A549 (cell line): ENCODE measurements at regions not wholly inside any gene's neighbourhood (a gene's known extent, or its start where the extent isn't known, plus 50 kb on each side); places are given as distances from the start of the nearest gene placed in this dataset.
"Not testable (repeated sequence)": the region's sequence is repeated elsewhere in the genome, so short reads cannot be mapped to it uniquely, and the experiment has no call there.

Source experiments
- ATAC-seq, 2 experiments: fragments of 200-7000 bp in 1 of 2; fragments of >200 bp in 1 of 2; cut with Nextera tagmentation in 1 of 2; cut with Tn5 transposase in 1 of 2; 3 replicates each; pipeline versions ENCODE4 v1.8.0 to v1.9.1; 2018 to 2020; ENCODE audit warnings: mild to moderate bottlenecking in 1 of 2, moderate library complexity in 1 of 2
- CTCF ChIA-PET: fragments of 300-600 bp; sonication (Branson Sonifier 250); formaldehyde crosslinking; extraction: SDS; loops from one replicate; lab custom pipeline; 2021; ENCODE audit warnings: antibody characterized with exemption, inconsistent platforms; lab: Yijun Ruan, JAX
- POLR2A ChIA-PET: fragments of 350-600 bp; formaldehyde crosslinking; extraction: SDS; loops from one replicate; lab custom pipeline; 2021; ENCODE audit warnings: antibody characterized with exemption, inconsistent platforms; lab: Yijun Ruan, JAX
- DNase-seq, 2 experiments: peaks; one replicate each; pipeline versions ENCODE4 v3.0.0 to v3.0.0-alpha.2; 2011 to 2016; ENCODE audit warnings: low read depth in 1 of 2, low spot score in 1 of 2
- FAIRE-seq: peaks from 2 replicates; lab custom pipeline; 2011; peaks lifted over from hg19 to GRCh38; lab: Jason Lieb, UNC
- H3K27ac ChIP-seq, 2 experiments: fragments of >200 bp; sonication (Bioruptor Twin); formaldehyde crosslinking; 3 replicates each; pipeline ENCODE4 v1.5.1; 2016 to 2017
- H3K4me1 ChIP-seq: fragments of >200 bp; sonication (Bioruptor Twin); formaldehyde crosslinking; 3 replicates; pipeline ENCODE4 v1.6.1; 2016
- H3K4me2 ChIP-seq: fragments of >200 bp; sonication (Bioruptor Twin); formaldehyde crosslinking; 3 replicates; pipeline ENCODE4 v1.6.1; 2016
- H3K4me3 ChIP-seq: fragments of >200 bp; sonication (Bioruptor Twin); formaldehyde crosslinking; 3 replicates; pipeline ENCODE4 v1.5.1; 2016
- H3K9me3 ChIP-seq: fragments of >200 bp; sonication (Bioruptor Twin); formaldehyde crosslinking; 3 replicates; pipeline ENCODE4 v1.6.1; 2016
- CHD2 ChIP-seq: fragments of 150-350 bp; IDR thresholded peaks from 2 replicates; pipeline ENCODE4 v1.6.1; 2014; ENCODE audit warnings: low read length; ENCODE audit not compliant: partially characterized antibody
- CHD4 ChIP-seq: fragments of 200-600 bp; sonication (generic); IDR thresholded peaks from 2 replicates; pipeline ENCODE4 v1.6.1; 2016; ENCODE audit warnings: antibody characterized with exemption, mild to moderate bottlenecking, borderline replicate concordance
- EHMT2 ChIP-seq: fragments of 200-600 bp; sonication (generic); IDR thresholded peaks from 2 replicates; pipeline ENCODE4 v1.6.1; 2016; ENCODE audit warnings: antibody characterized with exemption, low read depth, mild to moderate bottlenecking, moderate library complexity
- FOSB ChIP-seq: fragments of 250-450 bp; sonication (Bioruptor Pico); IDR thresholded peaks from 2 replicates; pipeline ENCODE4 v1.5.0; 2020; ENCODE audit warnings: mild to moderate bottlenecking, moderate library complexity
- FOSL2 ChIP-seq, 2 experiments: fragments of 450-650 bp in 1 of 2; fragments of >200 bp in 1 of 2; sonication (Bioruptor Twin) in 1 of 2; formaldehyde crosslinking; IDR thresholded peaks; 2 replicates each; pipeline versions ENCODE4 v1.5.0 to v1.6.1; 2016 to 2020; ENCODE audit warnings: mild to moderate bottlenecking in 1 of 2, moderate library complexity in 1 of 2
- HEYL ChIP-seq: fragments of 250-450 bp; sonication (Bioruptor Pico); IDR thresholded peaks from 2 replicates; pipeline ENCODE4 v1.8.0; 2021; ENCODE audit warnings: mild to moderate bottlenecking, moderate library complexity
- HOXA7 ChIP-seq: fragments of 250-450 bp; sonication (Bioruptor Pico); IDR thresholded peaks from 2 replicates; pipeline ENCODE4 v1.5.0; 2020; ENCODE audit warnings: mild to moderate bottlenecking, moderate library complexity
- HOXB5 ChIP-seq: fragments of 250-450 bp; sonication (Bioruptor Pico); IDR thresholded peaks from 2 replicates; pipeline ENCODE4 v1.5.0; 2020; ENCODE audit warnings: mild to moderate bottlenecking, moderate library complexity
- JUN ChIP-seq, 2 experiments: fragments of >200 bp; sonication (Bioruptor Twin); formaldehyde crosslinking; IDR thresholded peaks; 2 replicates in 1 of 2; 3 replicates in 1 of 2; pipeline ENCODE4 v1.6.1; 2016 to 2017
- JUNB ChIP-seq: fragments of >200 bp; sonication (Bioruptor Twin); formaldehyde crosslinking; IDR thresholded peaks from 2 replicates; pipeline ENCODE4 v1.6.1; 2016
- KDM5A ChIP-seq: fragments of 200-600 bp; sonication (generic); IDR thresholded peaks from 2 replicates; pipeline ENCODE4 v1.6.1; 2016; ENCODE audit warnings: antibody characterized with exemption, mild to moderate bottlenecking
- MAFK ChIP-seq: fragments of 450-650 bp; IDR thresholded peaks from 2 replicates; pipeline ENCODE4 v1.6.1; 2014; ENCODE audit not compliant: partially characterized antibody
- MAZ ChIP-seq: fragments of 150-350 bp; IDR thresholded peaks from 2 replicates; pipeline ENCODE4 v1.6.1; 2014; ENCODE audit warnings: antibody characterized with exemption, low read depth, low read length, borderline replicate concordance
- MYC ChIP-seq: IDR thresholded peaks from 2 replicates; pipeline ENCODE4 v1.6.1; 2012; ENCODE audit warnings: mild to moderate bottlenecking, inconsistent platforms, low read length, improper control_type of control experiment, borderline replicate concordance
- NFE2L2 ChIP-seq: fragments of 150-350 bp; conservative IDR thresholded peaks from 2 replicates; pipeline ENCODE4 v1.6.1; 2014; ENCODE audit warnings: low read length
- NR3C1 ChIP-seq: fragments of >200 bp; sonication (Bioruptor Twin); formaldehyde crosslinking; IDR thresholded peaks from 3 replicates; pipeline ENCODE4 v1.6.1; 2017
- PHF8 ChIP-seq: fragments of 200-600 bp; sonication (generic); IDR thresholded peaks from 2 replicates; pipeline ENCODE4 v1.6.1; 2016; ENCODE audit warnings: low read depth, mild to moderate bottlenecking, antibody characterized with exemption, moderate library complexity, borderline replicate concordance
- POLR2A ChIP-seq: IDR thresholded peaks from 2 replicates; pipeline ENCODE4 v1.6.1; 2012; ENCODE audit warnings: mild to moderate bottlenecking, low read length
- RNF2 ChIP-seq: fragments of 200-600 bp; sonication (generic); IDR thresholded peaks from 2 replicates; pipeline ENCODE4 v1.6.1; 2016; ENCODE audit warnings: low read depth, mild to moderate bottlenecking, antibody characterized with exemption, moderate library complexity, borderline replicate concordance
- TP53 ChIP-seq: fragments of 250-450 bp; sonication (Bioruptor Pico); IDR thresholded peaks from 2 replicates; pipeline ENCODE4 v1.5.0; 2021; ENCODE audit warnings: mild to moderate bottlenecking, moderate library complexity
- ZFP36 ChIP-seq: fragments of 450-650 bp; IDR thresholded peaks from 2 replicates; pipeline ENCODE4 v1.6.1; 2014; ENCODE audit warnings: borderline replicate concordance; ENCODE audit not compliant: partially characterized antibody
- ZNF302 ChIP-seq: fragments of 250-450 bp; sonication (Bioruptor Pico); IDR thresholded peaks from 2 replicates; pipeline ENCODE4 v1.9.0; 2021; ENCODE audit warnings: inconsistent platforms, mild to moderate bottlenecking, moderate library complexity
- ZSCAN20 ChIP-seq: fragments of 250-450 bp; sonication (Bioruptor Pico); IDR thresholded peaks from 2 replicates; pipeline ENCODE4 v1.8.0; 2022; ENCODE audit warnings: mild to moderate bottlenecking, moderate library complexity
- WGBS: methylation state at CpG from one replicate; pipeline ENCODE4 v1.1.6; 2017; ENCODE audit errors: missing lambda C conversion rate; 5-methylcytosine and 5-hydroxymethylcytosine counted together
- TF ChIP-seq, protein P1 (sequence below): fragments of 450-650 bp; IDR thresholded peaks from 2 replicates; pipeline ENCODE4 v1.6.1; 2014; ENCODE audit warnings: antibody characterized with exemption
- TF ChIP-seq, protein P2 (sequence below): fragments of >200 bp; sonication (Bioruptor Twin); formaldehyde crosslinking; IDR thresholded peaks from 2 replicates; pipeline ENCODE4 v1.6.1; 2016
- TF ChIP-seq, protein P3 (sequence below): fragments of >200 bp; sonication (Bioruptor Twin); formaldehyde crosslinking; IDR thresholded peaks from 3 replicates; pipeline ENCODE4 v1.5.1; 2016

DNA sequence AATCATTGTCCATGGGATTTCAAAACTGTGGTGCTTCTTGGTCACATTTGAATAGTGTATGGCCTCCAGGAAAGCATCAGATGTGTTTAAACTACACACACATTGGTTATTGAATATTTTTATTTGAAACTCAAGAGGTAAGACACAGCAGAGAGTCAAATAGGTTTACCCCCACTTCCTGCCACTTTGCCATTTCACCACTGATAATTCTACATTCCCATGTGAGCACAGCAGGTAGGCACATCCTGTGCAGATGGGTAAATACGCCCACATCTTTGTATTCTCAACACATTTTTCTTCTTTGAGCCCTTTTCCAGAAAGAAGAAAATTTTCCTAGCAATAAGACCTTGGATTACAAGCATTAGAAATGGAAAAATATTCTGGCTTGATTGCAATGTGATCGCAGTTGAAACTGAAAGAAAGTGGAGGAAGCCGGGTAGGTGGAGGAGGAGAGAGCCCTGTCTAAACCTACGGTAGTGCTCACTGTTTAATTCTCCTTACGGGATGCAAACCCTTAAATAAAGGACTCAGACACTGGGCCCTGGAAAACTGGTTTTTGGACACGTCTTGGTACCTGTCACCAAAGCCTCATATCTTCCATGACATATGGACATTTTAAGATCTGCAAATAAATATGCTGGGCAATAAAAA lies 167.7 kb downstream of the COG6 start:
- ATAC-seq (no peak), FAIRE-seq (no peak), DNase-seq (no peak)
- H3K9me3 ChIP-seq = no peaks in the 10 kb centered on the region
- no peaks in the 10 kb centered on the region for H3K4me1 ChIP-seq
- H3K27ac ChIP-seq = no peak overlapping the region
- no peak overlapping the region for H3K4me2 ChIP-seq
- no peak for TF ChIP-seq ZFP36
- TF ChIP-seq, protein P1, sequence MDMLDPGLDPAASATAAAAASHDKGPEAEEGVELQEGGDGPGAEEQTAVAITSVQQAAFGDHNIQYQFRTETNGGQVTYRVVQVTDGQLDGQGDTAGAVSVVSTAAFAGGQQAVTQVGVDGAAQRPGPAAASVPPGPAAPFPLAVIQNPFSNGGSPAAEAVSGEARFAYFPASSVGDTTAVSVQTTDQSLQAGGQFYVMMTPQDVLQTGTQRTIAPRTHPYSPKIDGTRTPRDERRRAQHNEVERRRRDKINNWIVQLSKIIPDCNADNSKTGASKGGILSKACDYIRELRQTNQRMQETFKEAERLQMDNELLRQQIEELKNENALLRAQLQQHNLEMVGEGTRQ = no peak
- POLR2A ChIA-PET = no interaction called here
- CTCF ChIA-PET = interaction anchor here (0.5 kb wide), 1 partner anchor 836 kb away, joined by 3 read pairs; no protein-coding TSS in a partner anchor
- H3K4me3 ChIP-seq = no peak overlapping the region
- 55% methylated on average over 6 of the region's 6 CpGs for WGBS

DNA sequence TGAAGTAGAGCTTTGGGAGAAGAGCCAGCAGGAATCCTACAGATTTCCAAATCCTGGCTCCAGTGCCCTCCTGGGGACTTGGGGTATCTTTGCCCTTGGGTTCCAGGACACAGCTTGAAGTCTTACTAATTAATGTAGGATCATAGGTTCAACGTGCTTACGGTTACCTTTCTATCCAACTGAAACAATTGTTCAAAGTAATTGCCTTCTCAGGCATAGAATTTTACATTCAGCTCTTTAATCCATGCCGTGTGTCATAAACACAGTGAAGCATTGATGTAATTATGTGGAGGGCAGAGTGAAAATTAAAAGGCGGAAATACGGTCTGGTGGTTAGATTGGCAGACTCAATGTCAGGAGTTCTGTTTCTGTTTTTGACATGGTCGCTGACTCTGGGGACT lies 170.4 kb downstream of the COG6 start:
- Histone ChIP-seq H3K9me3 (no peaks in the 10 kb centered on the region), H3K4me3 (no peak overlapping the region), H3K27ac (no peak overlapping the region), H3K4me2 (no peak overlapping the region), H3K4me1 (no peaks in the 10 kb centered on the region)
- WGBS = 51% methylated on average over 6 of the region's 6 CpGs
- DNase-seq = no peak
- ChIA-PET CTCF (interaction anchor here (0.7 kb wide), 1 partner anchor 12 kb away, joined by 5 read pairs; no protein-coding TSS in a partner anchor), POLR2A (no interaction called here)
- FAIRE-seq = no peak
- TF ChIP-seq CHD4 = no peak
- TF ChIP-seq MAFK = no peak
- TF ChIP-seq EHMT2 = no peak
- no peak for TF ChIP-seq JUNB
- TF ChIP-seq MYC = no peak
- no peak for TF ChIP-seq HEYL (CRISPR knock-in tag)
- TF ChIP-seq NFE2L2 = no peak
- TF ChIP-seq ZFP36 = no peak
- TF ChIP-seq MAZ = no peak
- ATAC-seq = no peak

DNA sequence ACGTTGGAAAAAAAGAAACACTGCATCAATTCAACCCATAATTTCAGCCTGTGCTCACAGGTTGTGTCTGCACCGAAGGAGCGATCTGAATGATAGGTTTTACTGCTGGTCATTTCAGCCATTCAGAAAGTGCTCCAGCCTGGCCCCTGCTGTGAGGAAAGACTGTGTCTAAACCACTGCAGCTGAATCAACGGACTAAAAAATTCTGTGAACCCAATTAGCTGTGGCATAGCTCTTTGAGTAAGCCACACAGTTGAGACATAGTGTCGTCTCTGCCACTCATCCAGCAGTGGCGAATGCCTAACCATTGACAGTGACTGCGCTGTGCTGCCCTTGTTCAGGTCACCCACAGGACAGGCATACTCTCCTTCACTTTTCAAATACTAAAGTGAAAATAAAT lies 179.8 kb downstream of the COG6 start:
- POLR2A ChIA-PET = no interaction called here
- FAIRE-seq (no peak), DNase-seq (no peak), ATAC-seq (no peak)
- no peaks in the 10 kb centered on the region for H3K4me1 ChIP-seq
- CTCF ChIA-PET = interaction anchor here (1.2 kb wide), 1 partner anchor 16 kb away, joined by 3 read pairs; no protein-coding TSS in a partner anchor
- H3K9me3 ChIP-seq = no peaks in the 10 kb centered on the region
- WGBS = 47% methylated on average over 6 of the region's 7 CpGs
- no peak overlapping the region for H3K27ac ChIP-seq
- no peak for TF ChIP-seq JUN (IDR thresholded peaks at IDR 0.05)
- no peak for TF ChIP-seq HOXB5 (CRISPR knock-in tag)
- no peak for TF ChIP-seq POLR2A
- TF ChIP-seq, protein P2, sequence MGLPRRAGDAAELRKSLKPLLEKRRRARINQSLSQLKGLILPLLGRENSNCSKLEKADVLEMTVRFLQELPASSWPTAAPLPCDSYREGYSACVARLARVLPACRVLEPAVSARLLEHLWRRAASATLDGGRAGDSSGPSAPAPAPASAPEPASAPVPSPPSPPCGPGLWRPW = no peak
- no peak overlapping the region for H3K4me2 ChIP-seq
- no peak overlapping the region for H3K4me3 ChIP-seq

DNA sequence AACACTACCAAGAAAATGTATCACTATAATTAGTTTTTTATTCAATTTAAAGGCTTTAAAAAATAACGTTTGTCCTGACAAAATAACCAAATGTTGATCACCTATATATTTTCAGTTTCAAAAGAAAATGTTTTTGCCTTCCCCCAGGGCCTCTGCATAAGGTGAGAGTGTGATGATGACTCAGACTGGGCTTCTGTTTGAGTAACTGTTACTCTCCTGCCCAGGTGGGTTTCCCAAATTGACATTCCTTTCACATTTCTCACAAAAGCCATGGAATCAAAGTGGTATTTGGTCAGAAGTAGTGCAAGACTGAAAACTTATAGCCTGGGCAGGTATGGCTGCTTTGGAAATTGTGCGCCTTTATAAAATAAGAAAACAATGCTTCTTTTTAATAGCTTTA lies 180.6 kb downstream of the COG6 start:
- CTCF ChIA-PET = no interaction called here
- WGBS = 48% methylated on average over 2 of the region's 2 CpGs
- Histone ChIP-seq H3K4me1 (no peaks in the 10 kb centered on the region), H3K9me3 (no peaks in the 10 kb centered on the region), H3K27ac (no peak overlapping the region)
- ATAC-seq = no peak
- POLR2A ChIA-PET = no interaction called here
- TF ChIP-seq HEYL (CRISPR knock-in tag) = no peak
- no peak for TF ChIP-seq TP53
- TF ChIP-seq HOXA7 (CRISPR knock-in tag) = no peak
- no peak for TF ChIP-seq EHMT2
- no peak for TF ChIP-seq PHF8
- TF ChIP-seq JUNB = no peak
- no peak for TF ChIP-seq ZSCAN20
- TF ChIP-seq NR3C1 = no peak
- no peak for TF ChIP-seq ZNF302 (CRISPR knock-in tag)
- TF ChIP-seq FOSB = no peak
- no peak for TF ChIP-seq JUN (IDR thresholded peaks at IDR 0.05)
- no peak for TF ChIP-seq CHD2
- TF ChIP-seq RNF2 = no peak
- TF ChIP-seq FOSL2 (IDR thresholded peaks at IDR 0.05) = no peak
- no peak for TF ChIP-seq FOSL2 (CRISPR knock-in tag; IDR thresholded peaks at IDR 0.05)
- TF ChIP-seq NFE2L2 = no peak
- TF ChIP-seq, protein P3, sequence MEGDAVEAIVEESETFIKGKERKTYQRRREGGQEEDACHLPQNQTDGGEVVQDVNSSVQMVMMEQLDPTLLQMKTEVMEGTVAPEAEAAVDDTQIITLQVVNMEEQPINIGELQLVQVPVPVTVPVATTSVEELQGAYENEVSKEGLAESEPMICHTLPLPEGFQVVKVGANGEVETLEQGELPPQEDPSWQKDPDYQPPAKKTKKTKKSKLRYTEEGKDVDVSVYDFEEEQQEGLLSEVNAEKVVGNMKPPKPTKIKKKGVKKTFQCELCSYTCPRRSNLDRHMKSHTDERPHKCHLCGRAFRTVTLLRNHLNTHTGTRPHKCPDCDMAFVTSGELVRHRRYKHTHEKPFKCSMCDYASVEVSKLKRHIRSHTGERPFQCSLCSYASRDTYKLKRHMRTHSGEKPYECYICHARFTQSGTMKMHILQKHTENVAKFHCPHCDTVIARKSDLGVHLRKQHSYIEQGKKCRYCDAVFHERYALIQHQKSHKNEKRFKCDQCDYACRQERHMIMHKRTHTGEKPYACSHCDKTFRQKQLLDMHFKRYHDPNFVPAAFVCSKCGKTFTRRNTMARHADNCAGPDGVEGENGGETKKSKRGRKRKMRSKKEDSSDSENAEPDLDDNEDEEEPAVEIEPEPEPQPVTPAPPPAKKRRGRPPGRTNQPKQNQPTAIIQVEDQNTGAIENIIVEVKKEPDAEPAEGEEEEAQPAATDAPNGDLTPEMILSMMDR = no peak
- no peak for TF ChIP-seq KDM5A
- TF ChIP-seq, all 56 proteins: peak for 0
- FAIRE-seq = no peak
- no peak for DNase-seq
- no peak overlapping the region for H3K4me2 ChIP-seq
- no peak overlapping the region for H3K4me3 ChIP-seq

DNA sequence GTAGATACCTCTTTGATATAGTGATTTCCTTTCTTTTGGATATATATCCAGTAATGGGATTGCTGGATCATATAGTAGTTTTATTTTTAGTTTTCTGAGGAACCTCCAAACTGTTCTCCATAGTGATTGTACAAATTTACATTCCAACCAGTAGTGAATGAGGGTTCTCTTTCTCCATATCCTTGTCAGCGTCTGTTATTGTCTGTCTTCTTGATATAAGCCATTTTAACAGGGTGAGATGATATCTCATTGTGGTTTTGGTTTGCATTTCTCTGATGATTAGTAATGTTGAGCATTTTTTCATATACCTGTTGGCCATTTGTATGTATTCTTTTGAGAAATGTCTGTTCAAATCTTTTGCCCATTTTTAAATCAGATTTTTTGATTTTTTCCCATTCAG lies 182.4 kb downstream of the COG6 start:
- H3K4me3 ChIP-seq, H3K4me2 ChIP-seq, POLR2A ChIA-PET, H3K4me1 ChIP-seq, H3K27ac ChIP-seq, ATAC-seq, CTCF ChIA-PET, DNase-seq, FAIRE-seq, H3K9me3 ChIP-seq: not testable (repeated sequence)
- 8% methylated on average over 1 of the region's 1 CpG for WGBS
